ENCODE measurements at regions not wholly inside any gene's neighbourhood (a gene's known extent, or its start where the extent isn't known, plus 50 kb on each side); places are given as distances from the start of the nearest gene placed in this dataset.

GRCh38 chr4:163404080-163404479 lies 60.4 kb downstream of the NPY5R start:
- TF ChIP-seq SIN3A (IDR thresholded peaks at IDR 0.05; ENCODE audit: low read depth, low read length) (no peak), SMC3 (IDR thresholded peaks at IDR 0.05; ENCODE audit: borderline replicate concordance, low read length) (no peak), NRF1 (conservative IDR thresholded peaks at IDR 0.05; ENCODE audit: low read depth, low read length) (no peak), CREB1 (IDR thresholded peaks at IDR 0.05; ENCODE audit: low read depth) (no peak), GABPA (IDR thresholded peaks at IDR 0.05; ENCODE audit: low read depth) (no peak), USF1 (IDR thresholded peaks at IDR 0.05; ENCODE audit: borderline replicate concordance, extremely low read length, insufficient read depth, low read depth, low read length) (no peak), POLR2A (IDR thresholded peaks at IDR 0.05; ENCODE audit: low read depth, low read length) (no peak), EP300 (IDR thresholded peaks at IDR 0.05; ENCODE audit: borderline replicate concordance in 1 of 2, control insufficient read depth in 1 of 2, low read depth in 2 of 2, low read length in 2 of 2) (no peak)

Measured in GM12878 (cell line).